ENCODE measurements at regions not wholly inside any gene's neighbourhood (a gene's known extent, or its start where the extent isn't known, plus 50 kb on each side); places are given as distances from the start of the nearest gene placed in this dataset.

DNA sequence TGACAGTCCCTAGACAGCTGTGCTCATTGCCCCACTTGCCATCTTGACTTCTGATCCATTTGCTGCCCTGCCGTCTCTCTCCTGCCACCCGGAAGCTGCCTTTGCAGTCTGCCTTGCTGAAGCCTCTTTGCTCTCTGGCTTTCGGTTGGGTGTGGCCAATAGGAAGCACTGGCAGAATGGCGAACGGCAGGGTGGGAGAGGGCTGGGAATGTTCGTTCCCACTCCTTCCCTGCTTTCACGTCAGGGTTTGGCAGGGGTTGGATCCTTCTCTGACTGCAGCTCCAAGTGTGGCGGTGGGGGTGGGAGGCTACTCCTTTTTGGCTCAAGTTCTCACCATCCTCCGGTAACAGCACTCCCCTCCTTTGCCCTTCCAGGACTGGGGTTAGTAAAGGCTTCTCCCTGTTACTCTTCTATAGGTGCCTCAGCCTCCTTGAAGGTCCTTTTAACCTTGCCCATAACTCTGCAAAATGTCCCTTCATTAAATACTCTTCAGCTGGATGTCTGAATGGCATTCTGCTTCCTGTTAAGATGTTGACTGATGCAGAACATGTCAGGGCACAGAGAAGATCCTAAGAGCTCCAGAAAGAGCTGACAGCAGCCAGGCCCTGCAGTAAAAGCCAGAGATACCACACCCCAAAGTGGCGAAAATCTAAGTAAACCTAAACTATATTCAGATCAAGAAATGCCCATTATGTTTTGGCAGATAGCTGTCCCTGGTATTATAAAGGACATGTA is 299.7 kb downstream of the CDCA7 start:
- DNase-seq, result no peak
- ChIA-PET POLR2A (ENCODE audit: unreplicated experiment) (no interaction called here), CTCF (no interaction called here)
- Histone ChIP-seq H3F3A (ENCODE audit: low read length, unreplicated experiment) (peaks cover 9% of the 10 kb centered on the region), H2AFZ (ENCODE audit: low read length) (no peak overlapping the region), H3K79me2 (ENCODE audit: low read length) (no peaks in the 10 kb centered on the region), H3K9me3 (ENCODE audit: low read length) (no peaks in the 10 kb centered on the region), H3K9ac (ENCODE audit: low read length) (no peak overlapping the region), H3K4me3 (ENCODE audit: low read length) (no peak overlapping the region), H4K20me1 (ENCODE audit: low read length) (no peaks in the 10 kb centered on the region), H3K9me2 (replicated peaks; ENCODE audit: low read length) (no peaks in the 10 kb centered on the region), H3K36me3 (ENCODE audit: low read depth, low read length) (no peaks in the 10 kb centered on the region), H3K27me3 (ENCODE audit: low read length) (no peaks in the 10 kb centered on the region), H3K27ac (ENCODE audit: low read length) (peak overlapping the region; percentile 97; the same call in 1 of the 2 replicates), H3K4me1 (ENCODE audit: insufficient read depth, low read length) (peaks cover 40% of the 10 kb centered on the region), H3K4me2 (ENCODE audit: low read length) (no peak overlapping the region)
- intact Hi-C loops (cut with micrococcal nuclease), result no loop called here
- BruUV-seq (replicated peaks), result no TSS peak
- no peak for TF ChIP-seq CTCF (conservative IDR thresholded peaks at IDR 0.05; ENCODE audit: low read depth, low read length)
- ATAC-seq, result no peak

- Histone ChIP-seq H3K27me3 (ENCODE audit: low read length) (no peaks in the 10 kb centered on the region), H3K79me2 (ENCODE audit: low read length) (no peaks in the 10 kb centered on the region), H4K20me1 (ENCODE audit: low read length) (no peaks in the 10 kb centered on the region), H3K27ac (ENCODE audit: low read length) (no peak overlapping the region), H2AFZ (ENCODE audit: low read length) (no peak overlapping the region), H3K4me1 (ENCODE audit: insufficient read depth, low read length) (peaks cover 46% of the 10 kb centered on the region), H3K36me3 (ENCODE audit: low read depth, low read length) (no peaks in the 10 kb centered on the region), H3K9me3 (ENCODE audit: low read length) (no peaks in the 10 kb centered on the region), H3F3A (ENCODE audit: low read length, unreplicated experiment) (peaks cover 9% of the 10 kb centered on the region), H3K4me3 (ENCODE audit: low read length) (no peak overlapping the region), H3K9ac (ENCODE audit: low read length) (no peak overlapping the region), H3K4me2 (ENCODE audit: low read length) (no peak overlapping the region), H3K9me2 (replicated peaks; ENCODE audit: low read length) (no peaks in the 10 kb centered on the region)
- ATAC-seq (no peak), DNase-seq (no peak)
- intact Hi-C loops (cut with micrococcal nuclease), result no loop called here
- CTCF ChIA-PET, result no interaction called here
- no peak for TF ChIP-seq EZH2phosphoT487 (IDR thresholded peaks at IDR 0.05; ENCODE audit: borderline replicate concordance, low read length)
- no peak for TF ChIP-seq CTCF (conservative IDR thresholded peaks at IDR 0.05; ENCODE audit: low read depth, low read length)
- TF ChIP-seq EZH2 (IDR thresholded peaks at IDR 0.05; ENCODE audit: low read length, unreplicated experiment), result no peak
- no TSS peak for BruUV-seq (replicated peaks)
- POLR2A ChIA-PET (ENCODE audit: unreplicated experiment), result no interaction called here
These were observed 300.2 kb downstream of the CDCA7 start for GRCh38 chr2:173654896-173655265.

- Histone ChIP-seq H3K79me2 (ENCODE audit: low read length) (no peaks in the 10 kb centered on the region), H3K4me1 (ENCODE audit: insufficient read depth, low read length) (peaks cover 47% of the 10 kb centered on the region), H4K20me1 (ENCODE audit: low read length) (no peaks in the 10 kb centered on the region), H3F3A (ENCODE audit: low read length, unreplicated experiment) (peaks cover 9% of the 10 kb centered on the region), H3K27ac (ENCODE audit: low read length) (no peak overlapping the region), H3K9me2 (replicated peaks; ENCODE audit: low read length) (no peaks in the 10 kb centered on the region), H3K27me3 (ENCODE audit: low read length) (no peaks in the 10 kb centered on the region), H3K4me2 (ENCODE audit: low read length) (no peak overlapping the region), H3K9ac (ENCODE audit: low read length) (no peak overlapping the region), H2AFZ (ENCODE audit: low read length) (no peak overlapping the region), H3K4me3 (ENCODE audit: low read length) (no peak overlapping the region), H3K36me3 (ENCODE audit: low read depth, low read length) (no peaks in the 10 kb centered on the region), H3K9me3 (ENCODE audit: low read length) (no peaks in the 10 kb centered on the region)
- TF ChIP-seq EZH2phosphoT487 (IDR thresholded peaks at IDR 0.05; ENCODE audit: borderline replicate concordance, low read length) (no peak), EZH2 (IDR thresholded peaks at IDR 0.05; ENCODE audit: low read length, unreplicated experiment) (no peak), CTCF (conservative IDR thresholded peaks at IDR 0.05; ENCODE audit: low read depth, low read length) (no peak)
- ChIA-PET POLR2A (ENCODE audit: unreplicated experiment) (no interaction called here), CTCF (no interaction called here)
- ATAC-seq, result no peak
- intact Hi-C loops (cut with micrococcal nuclease), result no loop called here
- no TSS peak for BruUV-seq (replicated peaks)
- peak; percentile 30 for DNase-seq
These were observed 301.4 kb downstream of the CDCA7 start for GRCh38 chr2:173656086-173656485.

Data from PC-3 (cell line).